ENCODE measurements at regions not wholly inside any gene's neighbourhood (a gene's known extent, or its start where the extent isn't known, plus 50 kb on each side); places are given as distances from the start of the nearest gene placed in this dataset.

DNA sequence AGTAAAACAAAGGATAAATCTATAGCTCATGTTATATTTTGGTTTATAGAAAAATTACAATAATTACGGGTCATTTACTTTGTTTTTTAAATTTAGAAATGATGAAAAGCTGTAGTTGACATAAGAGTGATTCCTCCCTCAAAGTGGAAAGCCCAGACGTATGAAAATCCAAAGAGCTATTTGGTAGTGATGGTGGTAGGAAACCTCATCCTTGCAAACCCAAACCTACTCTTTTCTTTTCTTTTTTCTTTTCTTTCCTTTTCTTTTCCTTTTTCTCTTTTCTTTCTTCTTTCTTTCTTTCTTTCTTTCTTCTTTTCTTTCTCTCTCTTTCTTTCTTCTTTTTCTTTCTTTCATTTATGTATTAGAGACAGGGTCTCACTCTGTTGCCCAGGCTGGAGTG, 190.3 kb upstream of the RASSF8 start:
- Histone ChIP-seq H3K56ac (ENCODE audit: insufficient read length, low read depth, low read length) (no peak overlapping the region), H3K79me2 (ENCODE audit: insufficient read depth, low read length) (no peaks in the 10 kb centered on the region), H3K4me2 (ENCODE audit: insufficient read depth, insufficient read length, low read length) (no peak overlapping the region), H3K4me1 (ENCODE audit: insufficient read depth, low read length) (no peaks in the 10 kb centered on the region), H3K23me2 (ENCODE audit: insufficient read length, low read depth, low read length, poor library complexity, severe bottlenecking) (no peaks in the 10 kb centered on the region), H3K18ac (ENCODE audit: insufficient read length, low read depth, low read length) (no peak overlapping the region), H3K9ac (ENCODE audit: extremely low read depth, insufficient read length, low read length) (no peak overlapping the region), H4K91ac (ENCODE audit: insufficient read length, low read depth, low read length) (no peak overlapping the region), H3K23ac (ENCODE audit: insufficient read length, low read depth, low read length) (no peak overlapping the region), H4K20me1 (ENCODE audit: control insufficient read depth, insufficient read depth, insufficient read length) (no peaks in the 10 kb centered on the region), H2BK12ac (ENCODE audit: insufficient read length, low read depth, low read length) (no peak overlapping the region), H3K4ac (ENCODE audit: low read depth, low read length) (no peak overlapping the region), H2BK20ac (ENCODE audit: low read depth, low read length, poor library complexity, severe bottlenecking) (no peak overlapping the region), H3K14ac (ENCODE audit: insufficient read depth, low read length) (no peak overlapping the region), H3K27me3 (ENCODE audit: insufficient read depth, low read length) (no peaks in the 10 kb centered on the region), H3T11ph (ENCODE audit: low read length) (no peak overlapping the region), H4K5ac (ENCODE audit: insufficient read length, low read depth, low read length) (no peak overlapping the region), H2BK15ac (ENCODE audit: low read depth, low read length) (no peak overlapping the region), H2AFZ (ENCODE audit: low read length) (no peak overlapping the region), H2BK120ac (ENCODE audit: low read depth, low read length, poor library complexity, severe bottlenecking) (no peak overlapping the region), H4K8ac (replicated peaks; ENCODE audit: insufficient read length, low read depth, low read length) (no peak overlapping the region), H2BK5ac (ENCODE audit: insufficient read length, low read length) (no peak overlapping the region), H3K9me3 (ENCODE audit: control insufficient read depth, low read depth, low read length) (no peaks in the 10 kb centered on the region), H3K27ac (ENCODE audit: insufficient read length, low read depth, low read length) (no peak overlapping the region), H2AK5ac (ENCODE audit: insufficient read length, low read length) (no peak overlapping the region), H3K79me1 (ENCODE audit: insufficient read depth, low read depth, low read length, poor library complexity, severe bottlenecking) (no peaks in the 10 kb centered on the region)
- no peak for TF ChIP-seq CTCF (conservative IDR thresholded peaks at IDR 0.05)
- no peaks in the 10 kb centered on the region for H3K27me3 Mint-ChIP-seq (ENCODE audit: low read depth)
- H3K9me3 Mint-ChIP-seq: no peaks in the 10 kb centered on the region
- no peak overlapping the region for H3K4me3 Mint-ChIP-seq
- H3K4me1 Mint-ChIP-seq: peaks cover 4 to 7% of the 10 kb centered on the region in 2 experiments
- no CpG with 5 or more reads among the region's 2 CpGs for WGBS (ENCODE audit: extremely low coverage, insufficient read length, low lambda C conversion rate)
- no peak for DNase-seq
- H3K36me3 Mint-ChIP-seq (ENCODE audit: insufficient read depth in 1 of 3, low read depth in 3 of 3): no peaks in the 10 kb centered on the region
- no peak overlapping the region for H3K27ac Mint-ChIP-seq
